Activated CD4-positive, alpha-beta T cell treated with anti-CD3 and anti-CD28 coated beads, Interleukin-2, Interleukin-6, amounts not matched to agents 100 ng/mL and 50 ng/mL, durations not matched to agents 16 hours and 8 hours (primary cell): ENCODE measurements at regions not wholly inside any gene's neighbourhood (a gene's known extent, or its start where the extent isn't known, plus 50 kb on each side); places are given as distances from the start of the nearest gene placed in this dataset.
A peak's percentile ranks its signal among the peaks of the same experiment; 100 is the strongest.

ENCODE experiments used
- DNase-seq: peaks from one replicate; pipeline ENCODE4 v3.0.0-alpha.2; 2020

- no peak for DNase-seq
Measured at GRCh38 chr6:159118924-159119323, 50.3 kb upstream of the FNDC1 start.

GRCh38 chr6:159117563-159117962 is 51.6 kb upstream of the FNDC1 start:
- no peak for DNase-seq

GRCh38 chr6:159117046-159117445 is 52.2 kb upstream of the FNDC1 start:
- no peak for DNase-seq

GRCh38 chr6:159116343-159116742 is 52.9 kb upstream of the FNDC1 start:
- DNase-seq = no peak

- DNase-seq = no peak
Measured at GRCh38 chr6:159114569-159114968, 54.6 kb upstream of the FNDC1 start.

GRCh38 chr6:159113223-159113622 is 56.0 kb upstream of the FNDC1 start:
- DNase-seq = no peak

- DNase-seq = no peak
Measured at GRCh38 chr6:159112714-159113113, 56.5 kb upstream of the FNDC1 start.

- DNase-seq = no peak
Measured at GRCh38 chr6:159110748-159111147, 58.5 kb upstream of the FNDC1 start.

GRCh38 chr6:159110013-159110412 is 59.2 kb upstream of the FNDC1 start:
- DNase-seq = peak; percentile 66

- no peak for DNase-seq
Measured at GRCh38 chr6:159109391-159109790, 59.8 kb upstream of the FNDC1 start.

GRCh38 chr6:159108426-159108985 is 60.7 kb upstream of the FNDC1 start:
- no peak for DNase-seq

GRCh38 chr6:159107451-159108260 is 61.5 kb upstream of the FNDC1 start:
- peak; percentile 43 for DNase-seq

- DNase-seq = peak; percentile 93
Measured at GRCh38 chr6:159106627-159107241, 61.9 kb upstream of the TAGAP start.

- no peak for DNase-seq
Measured at GRCh38 chr6:159105716-159106115, 60.9 kb upstream of the TAGAP start.

GRCh38 chr6:159104931-159105330 is 60.1 kb upstream of the TAGAP start:
- DNase-seq = no peak

GRCh38 chr6:159104163-159104925 is 59.6 kb upstream of the TAGAP start:
- peak; percentile 88 for DNase-seq

GRCh38 chr6:159103396-159104162 is 58.8 kb upstream of the TAGAP start:
- DNase-seq = no peak

GRCh38 chr6:159102373-159103160 is 57.8 kb upstream of the TAGAP start:
- no peak for DNase-seq

GRCh38 chr6:159101656-159102055 is 56.9 kb upstream of the TAGAP start:
- no peak for DNase-seq

GRCh38 chr6:159100395-159101182 is 55.8 kb upstream of the TAGAP start:
- DNase-seq = no peak

- no peak for DNase-seq
Measured at GRCh38 chr6:159099961-159100360, 55.2 kb upstream of the TAGAP start.
